ENCODE measurements at regions not wholly inside any gene's neighbourhood (a gene's known extent, or its start where the extent isn't known, plus 50 kb on each side); places are given as distances from the start of the nearest gene placed in this dataset.

DNA sequence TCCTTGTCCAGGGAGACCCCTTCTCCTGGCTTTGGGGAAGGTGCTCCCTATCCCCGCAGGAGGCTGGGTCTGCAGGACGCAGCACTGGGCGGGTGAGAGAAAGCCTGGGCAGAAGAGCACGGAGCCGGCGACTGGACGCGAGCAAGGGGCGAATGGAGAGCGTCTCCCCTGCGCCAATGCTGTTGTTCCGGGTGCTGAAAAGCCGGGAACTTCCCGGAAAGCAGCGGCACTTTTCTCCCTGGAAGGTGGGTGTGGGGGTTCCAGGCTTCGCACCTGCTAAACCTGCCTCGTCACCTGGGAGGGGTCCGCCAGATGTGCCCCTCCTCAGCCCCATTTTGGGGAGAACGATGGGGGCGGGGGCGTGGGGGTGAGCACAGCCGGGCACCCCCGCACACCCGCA is 417.1 kb upstream of the TMTC1 start:
- Histone ChIP-seq H3K4me2 (no peak overlapping the region), H3K9me3 (no peaks in the 10 kb centered on the region), H3K4me1 (no peaks in the 10 kb centered on the region), H3K27ac (no peak overlapping the region), H3K4me3 (no peak overlapping the region)
- 39% methylated on average over 17 of the region's 24 CpGs for WGBS (ENCODE audit: missing lambda C conversion rate)
- no peak for ATAC-seq
- no peak for TF ChIP-seq RARB (CRISPR knock-in tag; IDR thresholded peaks at IDR 0.05)
- TF ChIP-seq CHD2 (IDR thresholded peaks at IDR 0.05; ENCODE audit: low read length, partially characterized antibody): no peak
- TF ChIP-seq EP300 (IDR thresholded peaks at IDR 0.05): no peak
- TF ChIP-seq ZFP36 (IDR thresholded peaks at IDR 0.05; ENCODE audit: borderline replicate concordance, partially characterized antibody): no peak
- no peak for TF ChIP-seq TP53 (CRISPR knock-in tag; IDR thresholded peaks at IDR 0.05)
- no peak for TF ChIP-seq SREBF2 (IDR thresholded peaks at IDR 0.05)
- no peak for TF ChIP-seq HDAC2 (IDR thresholded peaks at IDR 0.05)
- TF ChIP-seq JUN (IDR thresholded peaks at IDR 0.05): no peak
- no peak for TF ChIP-seq NPAS2 (CRISPR knock-in tag; IDR thresholded peaks at IDR 0.05; ENCODE audit: borderline replicate concordance)
- no peak for TF ChIP-seq FOXS1 (CRISPR knock-in tag; IDR thresholded peaks at IDR 0.05)
- TF ChIP-seq, protein P1, sequence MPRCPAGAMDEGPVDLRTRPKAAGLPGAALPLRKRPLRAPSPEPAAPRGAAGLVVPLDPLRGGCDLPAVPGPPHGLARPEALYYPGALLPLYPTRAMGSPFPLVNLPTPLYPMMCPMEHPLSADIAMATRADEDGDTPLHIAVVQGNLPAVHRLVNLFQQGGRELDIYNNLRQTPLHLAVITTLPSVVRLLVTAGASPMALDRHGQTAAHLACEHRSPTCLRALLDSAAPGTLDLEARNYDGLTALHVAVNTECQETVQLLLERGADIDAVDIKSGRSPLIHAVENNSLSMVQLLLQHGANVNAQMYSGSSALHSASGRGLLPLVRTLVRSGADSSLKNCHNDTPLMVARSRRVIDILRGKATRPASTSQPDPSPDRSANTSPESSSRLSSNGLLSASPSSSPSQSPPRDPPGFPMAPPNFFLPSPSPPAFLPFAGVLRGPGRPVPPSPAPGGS (IDR thresholded peaks at IDR 0.05): no peak
- no peak for TF ChIP-seq RFX5 (IDR thresholded peaks at IDR 0.05)
- no peak for TF ChIP-seq PHF8 (IDR thresholded peaks at IDR 0.05; ENCODE audit: borderline replicate concordance, low read depth)
- no peak for TF ChIP-seq FOSB (CRISPR knock-in tag; IDR thresholded peaks at IDR 0.05)
- no peak for DNase-seq (ENCODE audit: low read depth in 1 of 2, low spot score in 1 of 2)
- ChIA-PET CTCF (no interaction called here), POLR2A (no interaction called here)
- FAIRE-seq: no peak

DNA sequence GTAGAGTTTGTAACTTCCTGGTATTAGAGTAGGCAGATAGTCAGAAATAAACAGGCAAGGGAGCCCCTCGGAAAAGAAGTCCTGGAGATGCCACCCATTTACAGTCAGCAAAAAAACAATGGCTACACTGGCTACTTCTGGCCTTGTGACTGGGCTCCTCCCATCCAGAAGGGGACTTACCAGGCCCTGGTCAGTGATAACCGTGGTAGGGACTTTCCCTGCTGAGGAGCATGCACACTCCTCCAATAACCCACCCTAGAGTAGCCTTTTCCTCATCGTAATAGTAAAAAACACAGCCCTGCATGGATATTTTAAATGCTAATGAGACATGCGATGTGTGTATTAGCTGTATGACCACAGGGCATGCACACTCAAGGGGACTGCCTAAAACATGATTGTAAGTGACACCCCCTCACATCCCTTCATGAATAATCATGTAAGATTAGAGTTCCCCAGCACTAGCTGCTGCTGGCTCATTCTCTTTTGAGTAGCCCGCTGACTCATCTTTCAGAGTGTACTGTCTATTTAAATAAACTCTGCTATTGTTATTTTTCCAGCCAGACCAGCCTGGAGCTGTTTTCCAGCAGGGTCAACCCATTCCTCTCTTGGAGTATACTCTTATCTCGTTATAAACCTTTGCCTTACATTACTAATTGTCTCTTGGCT is 413.8 kb upstream of the TMTC1 start:
- H3K4me1 ChIP-seq: no peaks in the 10 kb centered on the region
- FAIRE-seq (no peak), ATAC-seq (no peak; a peak in 1 of 6 replicates), DNase-seq (ENCODE audit: low read depth in 1 of 2, low spot score in 1 of 2) (no peak)
- H3K27ac ChIP-seq: no peak overlapping the region
- ChIA-PET CTCF (interaction anchor here (0.6 kb wide), 1 partner anchor 38 kb away, joined by 4 read pairs; no protein-coding TSS in a partner anchor), POLR2A (no interaction called here)
- H3K9me3 ChIP-seq: no peaks in the 10 kb centered on the region
- no peak overlapping the region for H3K4me3 ChIP-seq
- 13% methylated on average over 6 of the region's 6 CpGs for WGBS (ENCODE audit: missing lambda C conversion rate)
- TF ChIP-seq HOXB13 (CRISPR knock-in tag; IDR thresholded peaks at IDR 0.05; ENCODE audit: low read depth): no peak
- TF ChIP-seq BHLHE40 (IDR thresholded peaks at IDR 0.05; ENCODE audit: low read depth, low read length): no peak
- TF ChIP-seq ZFP36 (IDR thresholded peaks at IDR 0.05; ENCODE audit: borderline replicate concordance, partially characterized antibody): no peak
- no peak for TF ChIP-seq MYC (IDR thresholded peaks at IDR 0.05; ENCODE audit: borderline replicate concordance, low read length)
- TF ChIP-seq JUN (IDR thresholded peaks at IDR 0.05): no peak
- H3K4me2 ChIP-seq: no peak overlapping the region

DNA sequence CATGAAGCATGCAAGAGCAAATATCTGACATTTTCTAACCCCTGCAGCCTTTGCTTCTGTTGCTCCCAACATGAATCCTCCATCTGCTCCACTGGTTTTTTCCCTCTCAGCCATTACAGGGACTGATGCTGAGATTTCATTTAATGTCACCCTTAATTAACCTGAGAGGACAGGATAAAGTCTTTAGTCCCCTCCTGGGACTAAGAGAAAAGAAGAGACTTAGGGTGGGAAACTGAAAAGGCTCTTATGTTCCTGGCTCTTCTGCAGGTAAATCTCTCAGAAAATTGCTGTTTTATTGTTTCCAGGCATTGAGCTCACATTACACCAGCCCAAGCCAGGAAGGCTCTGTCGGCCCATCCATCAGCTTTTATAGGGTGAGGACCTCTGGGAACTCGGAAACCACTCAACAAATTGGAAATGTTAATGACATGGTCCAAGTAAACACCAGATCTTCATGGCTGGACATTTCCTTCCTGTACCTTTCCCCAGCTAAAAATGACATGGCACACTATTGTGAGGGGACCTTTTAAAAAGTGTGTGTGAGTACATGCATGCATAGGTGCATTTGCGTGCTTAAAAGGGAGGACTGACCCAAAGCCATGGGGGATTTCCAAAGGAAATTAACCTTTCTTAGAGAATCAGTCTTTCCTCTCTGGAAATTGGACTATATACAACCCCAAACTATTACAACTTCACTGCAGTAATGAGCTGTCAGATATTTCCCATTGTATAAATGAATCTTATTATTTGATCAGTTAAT is 408.1 kb upstream of the TMTC1 start:
- ChIA-PET CTCF (interaction anchor here (0.6 kb wide), 1 partner anchor 494 kb away, joined by 3 read pairs; no protein-coding TSS in a partner anchor), POLR2A (no interaction called here)
- ATAC-seq (no peak), FAIRE-seq (no peak), DNase-seq (ENCODE audit: low read depth in 1 of 2, low spot score in 1 of 2) (no peak)
- Histone ChIP-seq H3K4me1 (no peaks in the 10 kb centered on the region), H3K9me3 (no peaks in the 10 kb centered on the region), H3K4me3 (no peak overlapping the region), H3K4me2 (no peak overlapping the region), H3K27ac (no peak overlapping the region)
- WGBS (ENCODE audit: missing lambda C conversion rate): 4% methylated on average over 3 of the region's 3 CpGs
- TF ChIP-seq MAFK (IDR thresholded peaks at IDR 0.05; ENCODE audit: partially characterized antibody) (no peak), JUNB (IDR thresholded peaks at IDR 0.05) (no peak), NFE2L2 (conservative IDR thresholded peaks at IDR 0.05; ENCODE audit: low read length) (no peak), EP300 (IDR thresholded peaks at IDR 0.05) (no peak), RARB (CRISPR knock-in tag; IDR thresholded peaks at IDR 0.05) (no peak)
- TF ChIP-seq, protein P2, sequence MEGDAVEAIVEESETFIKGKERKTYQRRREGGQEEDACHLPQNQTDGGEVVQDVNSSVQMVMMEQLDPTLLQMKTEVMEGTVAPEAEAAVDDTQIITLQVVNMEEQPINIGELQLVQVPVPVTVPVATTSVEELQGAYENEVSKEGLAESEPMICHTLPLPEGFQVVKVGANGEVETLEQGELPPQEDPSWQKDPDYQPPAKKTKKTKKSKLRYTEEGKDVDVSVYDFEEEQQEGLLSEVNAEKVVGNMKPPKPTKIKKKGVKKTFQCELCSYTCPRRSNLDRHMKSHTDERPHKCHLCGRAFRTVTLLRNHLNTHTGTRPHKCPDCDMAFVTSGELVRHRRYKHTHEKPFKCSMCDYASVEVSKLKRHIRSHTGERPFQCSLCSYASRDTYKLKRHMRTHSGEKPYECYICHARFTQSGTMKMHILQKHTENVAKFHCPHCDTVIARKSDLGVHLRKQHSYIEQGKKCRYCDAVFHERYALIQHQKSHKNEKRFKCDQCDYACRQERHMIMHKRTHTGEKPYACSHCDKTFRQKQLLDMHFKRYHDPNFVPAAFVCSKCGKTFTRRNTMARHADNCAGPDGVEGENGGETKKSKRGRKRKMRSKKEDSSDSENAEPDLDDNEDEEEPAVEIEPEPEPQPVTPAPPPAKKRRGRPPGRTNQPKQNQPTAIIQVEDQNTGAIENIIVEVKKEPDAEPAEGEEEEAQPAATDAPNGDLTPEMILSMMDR (IDR thresholded peaks at IDR 0.05): no peak
- TF ChIP-seq, protein P3, sequence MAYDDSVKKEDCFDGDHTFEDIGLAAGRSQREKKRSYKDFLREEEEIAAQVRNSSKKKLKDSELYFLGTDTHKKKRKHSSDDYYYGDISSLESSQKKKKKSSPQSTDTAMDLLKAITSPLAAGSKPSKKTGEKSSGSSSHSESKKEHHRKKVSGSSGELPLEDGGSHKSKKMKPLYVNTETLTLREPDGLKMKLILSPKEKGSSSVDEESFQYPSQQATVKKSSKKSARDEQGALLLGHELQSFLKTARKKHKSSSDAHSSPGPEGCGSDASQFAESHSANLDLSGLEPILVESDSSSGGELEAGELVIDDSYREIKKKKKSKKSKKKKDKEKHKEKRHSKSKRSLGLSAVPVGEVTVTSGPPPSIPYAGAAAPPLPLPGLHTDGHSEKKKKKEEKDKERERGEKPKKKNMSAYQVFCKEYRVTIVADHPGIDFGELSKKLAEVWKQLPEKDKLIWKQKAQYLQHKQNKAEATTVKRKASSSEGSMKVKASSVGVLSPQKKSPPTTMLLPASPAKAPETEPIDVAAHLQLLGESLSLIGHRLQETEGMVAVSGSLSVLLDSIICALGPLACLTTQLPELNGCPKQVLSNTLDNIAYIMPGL (CRISPR knock-in tag; IDR thresholded peaks at IDR 0.05; ENCODE audit: borderline replicate concordance): no peak

All from A549 (cell line).